HG03039 (cell line): ENCODE measurements at regions not wholly inside any gene's neighbourhood (a gene's known extent, or its start where the extent isn't known, plus 50 kb on each side); places are given as distances from the start of the nearest gene placed in this dataset.

Source experiments
- ATAC-seq: cut with Tn5 transposase; IDR thresholded peaks from one replicate; pipeline ENCODE4 v1.9.1; 2021; ENCODE audit warnings: mild to moderate bottlenecking, moderate library complexity; ENCODE audit not compliant: unreplicated experiment

- ATAC-seq, result no peak
Measured at GRCh38 chr4:167290678-167291077, 56.4 kb upstream of the SPOCK3 start.

- no peak for ATAC-seq
Measured at GRCh38 chr4:167308876-167309275, 74.6 kb upstream of the SPOCK3 start.

GRCh38 chr4:167321299-167321698 is 87.0 kb upstream of the SPOCK3 start:
- no peak for ATAC-seq

GRCh38 chr4:167339781-167340180 is 105.5 kb upstream of the SPOCK3 start:
- ATAC-seq, result no peak

- ATAC-seq, result no peak
Measured at GRCh38 chr4:167359711-167360110, 125.4 kb upstream of the SPOCK3 start.

GRCh38 chr4:167379076-167379835 is 145.0 kb upstream of the SPOCK3 start:
- ATAC-seq, result no peak

GRCh38 chr4:167380964-167381363 is 146.7 kb upstream of the SPOCK3 start:
- no peak for ATAC-seq

GRCh38 chr4:167383291-167383690 is 149.0 kb upstream of the SPOCK3 start:
- no peak for ATAC-seq

- no peak for ATAC-seq
Measured at GRCh38 chr4:167397586-167397985, 163.3 kb upstream of the SPOCK3 start.

- ATAC-seq, result no peak
Measured at GRCh38 chr4:167399201-167399600, 164.9 kb upstream of the SPOCK3 start.

- ATAC-seq, result no peak
Measured at GRCh38 chr4:167406181-167406580, 171.9 kb upstream of the SPOCK3 start.

GRCh38 chr4:167415461-167415860 is 181.2 kb upstream of the SPOCK3 start:
- no peak for ATAC-seq

GRCh38 chr4:167419468-167420140 is 185.3 kb upstream of the SPOCK3 start:
- no peak for ATAC-seq

- ATAC-seq, result no peak
Measured at GRCh38 chr4:167421201-167421600, 186.9 kb upstream of the SPOCK3 start.

- ATAC-seq, result no peak
Measured at GRCh38 chr4:167424341-167425256, 190.3 kb upstream of the SPOCK3 start.

GRCh38 chr4:167428156-167428555 is 193.9 kb upstream of the SPOCK3 start:
- ATAC-seq, result no peak

- no peak for ATAC-seq
Measured at GRCh38 chr4:167431371-167431770, 197.1 kb upstream of the SPOCK3 start.

GRCh38 chr4:167435786-167436185 is 201.5 kb upstream of the SPOCK3 start:
- ATAC-seq, result no peak

GRCh38 chr4:167443841-167444240 is 209.5 kb upstream of the SPOCK3 start:
- no peak for ATAC-seq

- ATAC-seq, result no peak
Measured at GRCh38 chr4:167452922-167453430, 218.7 kb upstream of the SPOCK3 start.

- ATAC-seq, result no peak
Measured at GRCh38 chr4:167456619-167457018, 222.3 kb upstream of the SPOCK3 start.
